HepG2 (cell line): ENCODE measurements at regions not wholly inside any gene's neighbourhood (a gene's known extent, or its start where the extent isn't known, plus 50 kb on each side); places are given as distances from the start of the nearest gene placed in this dataset.

Source experiments
- JUND ChIP-seq: sonication (generic); formaldehyde crosslinking; IDR thresholded peaks from 2 replicates; pipeline ENCODE4 v1.8.0; 2022; ENCODE audit warnings: mild to moderate bottlenecking, missing genetic modification reagents
- PHF20 ChIP-seq: sonication (generic); formaldehyde crosslinking; IDR thresholded peaks from 2 replicates; pipeline ENCODE4 v1.5.0; 2020; ENCODE audit warnings: mild to moderate bottlenecking, missing genetic modification reagents
- RAD21 ChIP-seq: fragments of 450-650 bp; formaldehyde crosslinking; IDR thresholded peaks from 2 replicates; pipeline ENCODE4 v1.5.0; 2020; ENCODE audit warnings: mild to moderate bottlenecking
- YY1 ChIP-seq: IDR thresholded peaks from 2 replicates; pipeline ENCODE4 v1.6.1; 2011; ENCODE audit warnings: low read length, low read depth, moderate library complexity, mild to moderate bottlenecking; ENCODE audit not compliant: insufficient read depth, insufficient replicate concordance
- ZNF607 ChIP-seq: sonication (generic); formaldehyde crosslinking; IDR thresholded peaks from 2 replicates; pipeline ENCODE4 v1.5.1; 2020; ENCODE audit warnings: missing genetic modification reagents, mild to moderate bottlenecking, borderline replicate concordance
- TF ChIP-seq, protein P1 (sequence below): sonication (generic); formaldehyde crosslinking; IDR thresholded peaks from 2 replicates; pipeline ENCODE4 v1.4.0; 2020; ENCODE audit warnings: missing genetic modification reagents
- TF ChIP-seq, protein P2 (sequence below): sonication (generic); formaldehyde crosslinking; IDR thresholded peaks from 2 replicates; pipeline ENCODE4 v1.5.0; 2020; ENCODE audit warnings: mild to moderate bottlenecking, missing genetic modification reagents, moderate library complexity
- TF ChIP-seq, protein P3 (sequence below): sonication (generic); formaldehyde crosslinking; IDR thresholded peaks from 2 replicates; pipeline ENCODE4 v1.8.1; 2022; ENCODE audit warnings: low read depth, mild to moderate bottlenecking, missing genetic modification reagents

DNA sequence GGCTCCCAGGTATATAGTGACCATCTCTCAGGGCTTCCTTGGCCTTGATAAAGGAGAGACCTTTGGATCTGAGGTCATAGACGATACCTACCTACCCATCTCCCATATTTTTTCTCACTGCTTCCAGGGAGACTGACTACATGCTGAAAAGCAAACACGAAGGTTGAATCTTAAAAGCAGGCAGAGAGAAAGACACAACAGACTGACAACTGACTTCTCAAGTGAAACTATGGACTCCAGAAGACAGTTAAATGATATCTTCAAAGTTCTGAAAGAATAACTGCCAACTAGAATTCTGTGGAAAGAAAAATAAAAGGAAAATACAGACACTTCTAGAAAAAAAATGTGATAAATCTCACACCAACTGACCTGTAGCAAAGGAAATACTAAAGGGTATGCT lies 76.5 kb upstream of the HAAO start:
- TF ChIP-seq JUND (CRISPR knock-in tag) = no peak
- no peak for TF ChIP-seq YY1
- TF ChIP-seq RAD21 (CRISPR knock-in tag) = no peak
- TF ChIP-seq, protein P1, sequence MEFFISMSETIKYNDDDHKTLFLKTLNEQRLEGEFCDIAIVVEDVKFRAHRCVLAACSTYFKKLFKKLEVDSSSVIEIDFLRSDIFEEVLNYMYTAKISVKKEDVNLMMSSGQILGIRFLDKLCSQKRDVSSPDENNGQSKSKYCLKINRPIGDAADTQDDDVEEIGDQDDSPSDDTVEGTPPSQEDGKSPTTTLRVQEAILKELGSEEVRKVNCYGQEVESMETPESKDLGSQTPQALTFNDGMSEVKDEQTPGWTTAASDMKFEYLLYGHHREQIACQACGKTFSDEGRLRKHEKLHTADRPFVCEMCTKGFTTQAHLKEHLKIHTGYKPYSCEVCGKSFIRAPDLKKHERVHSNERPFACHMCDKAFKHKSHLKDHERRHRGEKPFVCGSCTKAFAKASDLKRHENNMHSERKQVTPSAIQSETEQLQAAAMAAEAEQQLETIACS (CRISPR knock-in tag) = no peak
- no peak for TF ChIP-seq PHF20 (CRISPR knock-in tag)
- TF ChIP-seq, protein P2, sequence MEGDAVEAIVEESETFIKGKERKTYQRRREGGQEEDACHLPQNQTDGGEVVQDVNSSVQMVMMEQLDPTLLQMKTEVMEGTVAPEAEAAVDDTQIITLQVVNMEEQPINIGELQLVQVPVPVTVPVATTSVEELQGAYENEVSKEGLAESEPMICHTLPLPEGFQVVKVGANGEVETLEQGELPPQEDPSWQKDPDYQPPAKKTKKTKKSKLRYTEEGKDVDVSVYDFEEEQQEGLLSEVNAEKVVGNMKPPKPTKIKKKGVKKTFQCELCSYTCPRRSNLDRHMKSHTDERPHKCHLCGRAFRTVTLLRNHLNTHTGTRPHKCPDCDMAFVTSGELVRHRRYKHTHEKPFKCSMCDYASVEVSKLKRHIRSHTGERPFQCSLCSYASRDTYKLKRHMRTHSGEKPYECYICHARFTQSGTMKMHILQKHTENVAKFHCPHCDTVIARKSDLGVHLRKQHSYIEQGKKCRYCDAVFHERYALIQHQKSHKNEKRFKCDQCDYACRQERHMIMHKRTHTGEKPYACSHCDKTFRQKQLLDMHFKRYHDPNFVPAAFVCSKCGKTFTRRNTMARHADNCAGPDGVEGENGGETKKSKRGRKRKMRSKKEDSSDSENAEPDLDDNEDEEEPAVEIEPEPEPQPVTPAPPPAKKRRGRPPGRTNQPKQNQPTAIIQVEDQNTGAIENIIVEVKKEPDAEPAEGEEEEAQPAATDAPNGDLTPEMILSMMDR = no peak
- TF ChIP-seq, protein P3, sequence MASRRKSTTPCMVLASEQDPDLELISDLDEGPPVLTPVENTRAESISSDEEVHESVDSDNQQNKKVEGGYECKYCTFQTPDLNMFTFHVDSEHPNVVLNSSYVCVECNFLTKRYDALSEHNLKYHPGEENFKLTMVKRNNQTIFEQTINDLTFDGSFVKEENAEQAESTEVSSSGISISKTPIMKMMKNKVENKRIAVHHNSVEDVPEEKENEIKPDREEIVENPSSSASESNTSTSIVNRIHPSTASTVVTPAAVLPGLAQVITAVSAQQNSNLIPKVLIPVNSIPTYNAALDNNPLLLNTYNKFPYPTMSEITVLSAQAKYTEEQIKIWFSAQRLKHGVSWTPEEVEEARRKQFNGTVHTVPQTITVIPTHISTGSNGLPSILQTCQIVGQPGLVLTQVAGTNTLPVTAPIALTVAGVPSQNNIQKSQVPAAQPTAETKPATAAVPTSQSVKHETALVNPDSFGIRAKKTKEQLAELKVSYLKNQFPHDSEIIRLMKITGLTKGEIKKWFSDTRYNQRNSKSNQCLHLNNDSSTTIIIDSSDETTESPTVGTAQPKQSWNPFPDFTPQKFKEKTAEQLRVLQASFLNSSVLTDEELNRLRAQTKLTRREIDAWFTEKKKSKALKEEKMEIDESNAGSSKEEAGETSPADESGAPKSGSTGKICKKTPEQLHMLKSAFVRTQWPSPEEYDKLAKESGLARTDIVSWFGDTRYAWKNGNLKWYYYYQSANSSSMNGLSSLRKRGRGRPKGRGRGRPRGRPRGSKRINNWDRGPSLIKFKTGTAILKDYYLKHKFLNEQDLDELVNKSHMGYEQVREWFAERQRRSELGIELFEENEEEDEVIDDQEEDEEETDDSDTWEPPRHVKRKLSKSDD (CRISPR knock-in tag) = no peak
- no peak for TF ChIP-seq ZNF607 (CRISPR knock-in tag)
